HG03354 (cell line): ENCODE measurements at regions not wholly inside any gene's neighbourhood (a gene's known extent, or its start where the extent isn't known, plus 50 kb on each side); places are given as distances from the start of the nearest gene placed in this dataset.
"Not testable (repeated sequence)": the region's sequence is repeated elsewhere in the genome, so short reads cannot be mapped to it uniquely, and the experiment has no call there.

Experiments
- ATAC-seq: cut with Tn5 transposase; IDR thresholded peaks from one replicate; pipeline ENCODE4 v1.9.1; 2021; ENCODE audit warnings: mild to moderate bottlenecking; ENCODE audit not compliant: unreplicated experiment, poor library complexity, severe bottlenecking

GRCh38 chr5:51650824-51651223 is 267.6 kb downstream of the ISL1 start:
- ATAC-seq: no peak

GRCh38 chr5:51651476-51651875 is 268.2 kb downstream of the ISL1 start:
- ATAC-seq: no peak

- no peak for ATAC-seq
Observed at GRCh38 chr5:51651889-51652288, 268.6 kb downstream of the ISL1 start.

GRCh38 chr5:51652980-51653379 is 269.7 kb downstream of the ISL1 start:
- no peak for ATAC-seq

- no peak for ATAC-seq
Observed at GRCh38 chr5:51657340-51658240, 274.3 kb downstream of the ISL1 start.

- ATAC-seq: no peak
Observed at GRCh38 chr5:51661646-51662265, 278.5 kb downstream of the ISL1 start.

- no peak for ATAC-seq
Observed at GRCh38 chr5:51664491-51665250, 281.4 kb downstream of the ISL1 start.

GRCh38 chr5:51665251-51665593 is 282.0 kb downstream of the ISL1 start:
- no peak for ATAC-seq

- no peak for ATAC-seq
Observed at GRCh38 chr5:51669095-51669494, 285.8 kb downstream of the ISL1 start.

GRCh38 chr5:51678330-51678729 is 295.1 kb downstream of the ISL1 start:
- no peak for ATAC-seq

- no peak for ATAC-seq
Observed at GRCh38 chr5:51679286-51679685, 296.0 kb downstream of the ISL1 start.

- ATAC-seq: no peak
Observed at GRCh38 chr5:51684794-51685355, 301.6 kb downstream of the ISL1 start.

- no peak for ATAC-seq
Observed at GRCh38 chr5:51685419-51685818, 302.2 kb downstream of the ISL1 start.

- ATAC-seq: no peak
Observed at GRCh38 chr5:51686622-51687021, 303.4 kb downstream of the ISL1 start.

GRCh38 chr5:51691538-51692079 is 308.4 kb downstream of the ISL1 start:
- ATAC-seq: no peak

- no peak for ATAC-seq
Observed at GRCh38 chr5:51694826-51695225, 311.6 kb downstream of the ISL1 start.

GRCh38 chr5:51696122-51696521 is 312.9 kb downstream of the ISL1 start:
- no peak for ATAC-seq

- not testable (repeated sequence) for ATAC-seq
Observed at GRCh38 chr5:51702046-51702445, 318.8 kb downstream of the ISL1 start.

- ATAC-seq: no peak
Observed at GRCh38 chr5:51712201-51712600, 329.0 kb downstream of the ISL1 start.

GRCh38 chr5:51715445-51715844 is 332.2 kb downstream of the ISL1 start:
- ATAC-seq: not testable (repeated sequence)
